SK-N-SH treated with all-trans-retinoic acid at 6 μM for 48 hours (cell line): ENCODE measurements at regions not wholly inside any gene's neighbourhood (a gene's known extent, or its start where the extent isn't known, plus 50 kb on each side); places are given as distances from the start of the nearest gene placed in this dataset.

Source experiments
- ARNTL ChIP-seq: fragments of 450-650 bp; formaldehyde crosslinking; IDR thresholded peaks from 2 replicates; pipeline ENCODE4 v1.5.0; 2020; ENCODE audit warnings: low read depth, mild to moderate bottlenecking, moderate library complexity, borderline replicate concordance
- BACH2 ChIP-seq: fragments of 250-450 bp; sonication (Bioruptor Pico); IDR thresholded peaks from 2 replicates; pipeline ENCODE4 v1.9.0; 2021; ENCODE audit warnings: mild to moderate bottlenecking, borderline replicate concordance
- CREB5 ChIP-seq: fragments of 250-450 bp; sonication (Bioruptor Pico); IDR thresholded peaks from 2 replicates; pipeline ENCODE4 v1.5.1; 2020; ENCODE audit warnings: low read depth, mild to moderate bottlenecking, moderate library complexity
- GLIS3 ChIP-seq: fragments of 250-450 bp; sonication (Bioruptor Pico); IDR thresholded peaks from 2 replicates; pipeline ENCODE4 v1.5.0; 2020; ENCODE audit warnings: mild to moderate bottlenecking, moderate library complexity
- ISL1 ChIP-seq: fragments of 250-450 bp; sonication (Bioruptor Pico); IDR thresholded peaks from 2 replicates; pipeline ENCODE4 v2.1.2; 2022; ENCODE audit warnings: mild to moderate bottlenecking, moderate library complexity
- PATZ1 ChIP-seq: fragments of 250-450 bp; sonication (Bioruptor Pico); IDR thresholded peaks from 2 replicates; pipeline ENCODE4 v1.8.0; 2020; ENCODE audit warnings: mild to moderate bottlenecking, moderate library complexity, borderline replicate concordance
- POU6F1 ChIP-seq: fragments of 250-450 bp; sonication (Bioruptor Pico); IDR thresholded peaks from 2 replicates; pipeline ENCODE4 v1.8.0; 2021; ENCODE audit warnings: low read depth, mild to moderate bottlenecking, moderate library complexity, borderline replicate concordance
- PPARA ChIP-seq: fragments of 250-450 bp; sonication (Bioruptor Pico); IDR thresholded peaks from 2 replicates; pipeline ENCODE4 v1.5.0; 2020; ENCODE audit warnings: mild to moderate bottlenecking, borderline replicate concordance
- RARB ChIP-seq: fragments of 250-450 bp; sonication (Bioruptor Pico); IDR thresholded peaks from 2 replicates; pipeline ENCODE4 v1.8.0; 2021; ENCODE audit warnings: mild to moderate bottlenecking, moderate library complexity
- ZFP3 ChIP-seq: fragments of 250-450 bp; sonication (Bioruptor Pico); IDR thresholded peaks from 2 replicates; pipeline ENCODE4 v1.5.0; 2020; ENCODE audit warnings: mild to moderate bottlenecking, moderate library complexity
- ZNF70 ChIP-seq: fragments of 450-650 bp; formaldehyde crosslinking; IDR thresholded peaks from 2 replicates; pipeline ENCODE4 v1.5.0; 2020; ENCODE audit warnings: mild to moderate bottlenecking, moderate library complexity

- TF ChIP-seq POU6F1 (CRISPR knock-in tag) (no peak), BACH2 (CRISPR knock-in tag) (no peak), ZFP3 (no peak), PATZ1 (CRISPR knock-in tag) (no peak), CREB5 (no peak), GLIS3 (no peak), PPARA (CRISPR knock-in tag) (no peak), ZNF70 (CRISPR knock-in tag) (no peak), ARNTL (no peak), RARB (CRISPR knock-in tag) (no peak), ISL1 (CRISPR knock-in tag) (no peak)
These were observed 532.9 kb downstream of the ANXA1 start for GRCh38 chr9:73684601-73685000.
